ENCODE measurements at regions not wholly inside any gene's neighbourhood (a gene's known extent, or its start where the extent isn't known, plus 50 kb on each side); places are given as distances from the start of the nearest gene placed in this dataset.

DNA sequence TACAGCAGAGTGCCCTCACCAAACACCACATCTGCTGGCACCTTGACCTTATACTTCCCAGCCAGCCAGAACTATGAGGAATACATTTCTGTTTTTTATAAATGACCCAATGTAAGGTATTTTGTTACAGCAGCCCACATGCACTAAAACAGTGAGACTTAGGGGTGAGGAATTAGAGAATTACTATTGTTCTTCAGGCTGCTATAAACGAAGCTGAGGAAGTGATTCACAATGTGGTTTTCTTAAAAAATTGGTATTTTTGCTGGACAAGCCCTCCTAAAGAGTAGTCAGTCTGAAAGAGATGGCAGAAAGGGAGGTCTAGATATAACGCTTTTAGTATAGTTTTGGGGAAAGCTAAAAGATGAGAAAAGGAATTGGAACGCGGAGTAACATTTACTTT lies 101.0 kb downstream of the SLITRK6 start:
- Mint-ChIP-seq H3K27ac (no peak overlapping the region), H3K9me3 (peaks cover 22% of the 10 kb centered on the region), H3K4me3 (no peak overlapping the region), H3K27me3 (ENCODE audit: low read depth) (no peaks in the 10 kb centered on the region), H3K4me1 (ENCODE audit: low read depth) (no peaks in the 10 kb centered on the region), H3K36me3 (ENCODE audit: low read depth) (no peaks in the 10 kb centered on the region)
- no peak for DNase-seq (ENCODE audit: low spot score)

DNA sequence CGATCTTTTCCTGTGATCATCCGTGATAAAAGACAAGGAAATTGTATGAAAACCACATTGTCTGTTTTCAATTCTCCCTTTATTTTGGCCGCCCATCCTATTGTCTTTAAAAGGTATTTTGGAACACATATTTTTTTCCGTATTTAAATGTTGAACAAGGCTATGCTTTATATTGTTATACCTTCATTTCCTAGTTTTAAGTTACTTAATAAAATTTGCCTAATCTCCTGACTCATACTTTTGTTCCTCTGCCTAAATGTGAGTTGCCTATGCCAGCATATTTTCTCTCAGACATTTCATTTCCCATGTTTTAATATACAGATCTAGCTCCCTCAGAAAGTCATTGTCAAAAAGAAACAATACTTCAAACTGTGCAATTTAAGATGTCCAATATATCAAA lies 104.2 kb downstream of the SLITRK6 start:
- Mint-ChIP-seq H3K9me3 (peaks cover 12% of the 10 kb centered on the region), H3K36me3 (ENCODE audit: low read depth) (no peaks in the 10 kb centered on the region)
- DNase-seq (ENCODE audit: low spot score) = no peak

DNA sequence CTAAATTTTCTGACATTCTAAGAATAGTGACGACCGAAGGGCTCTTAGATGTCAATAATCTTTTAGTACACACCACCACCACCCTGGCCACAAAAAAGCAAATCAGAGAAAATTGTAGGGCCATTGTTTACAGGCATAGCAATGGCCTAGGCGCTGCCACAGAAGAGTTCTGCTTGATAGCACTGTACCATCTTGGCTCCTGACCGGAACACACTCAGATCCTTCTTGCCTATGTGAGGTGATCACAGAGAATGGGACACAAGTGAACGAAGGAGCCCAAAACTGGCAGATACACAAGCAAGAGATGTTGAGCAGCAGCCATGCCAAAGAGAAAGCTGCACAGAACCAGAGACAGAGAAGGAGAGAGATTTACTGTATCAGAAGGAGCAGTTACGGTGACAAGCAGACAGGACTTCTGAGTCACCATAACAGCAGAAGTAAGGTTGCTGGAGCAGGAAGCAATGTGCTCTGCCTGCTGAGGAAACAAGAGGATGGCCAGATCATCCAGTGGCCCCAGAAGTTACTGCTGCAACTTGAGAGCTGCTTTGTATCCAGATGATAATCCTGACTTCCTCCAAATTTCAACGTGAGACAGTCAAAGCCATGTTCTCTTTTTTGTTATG lies 105.2 kb downstream of the SLITRK6 start:
- Mint-ChIP-seq H3K36me3 (ENCODE audit: low read depth) (no peaks in the 10 kb centered on the region), H3K4me3 (no peak overlapping the region), H3K27me3 (ENCODE audit: low read depth) (no peaks in the 10 kb centered on the region), H3K4me1 (ENCODE audit: low read depth) (no peaks in the 10 kb centered on the region), H3K9me3 (peaks cover 12% of the 10 kb centered on the region), H3K27ac (no peak overlapping the region)
- no peak for DNase-seq (ENCODE audit: low spot score)

More for the DNA sequence above, 104.2 kb downstream of the SLITRK6 start:
- Mint-ChIP-seq H3K27ac (no peak overlapping the region), H3K27me3 (ENCODE audit: low read depth) (no peaks in the 10 kb centered on the region), H3K4me3 (no peak overlapping the region), H3K4me1 (ENCODE audit: low read depth) (no peaks in the 10 kb centered on the region)

DNA sequence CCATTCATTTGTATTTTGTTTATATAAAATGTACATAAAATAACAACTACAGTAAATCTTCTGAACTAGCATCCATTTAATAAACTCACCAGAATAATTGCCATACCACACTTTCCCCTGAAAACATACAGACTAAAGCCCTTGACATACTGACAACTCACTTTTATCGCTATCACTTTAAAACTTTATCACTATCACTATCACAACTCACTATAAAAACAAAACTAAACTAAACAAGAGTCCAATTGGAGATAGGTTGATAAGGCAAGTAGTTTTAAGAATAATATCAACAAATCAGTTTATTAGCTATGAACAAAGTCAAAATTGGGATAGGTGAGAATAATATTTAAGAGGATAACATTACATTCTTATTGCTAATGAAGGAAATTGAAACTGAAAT lies 108.9 kb downstream of the SLITRK6 start:
- no peak for DNase-seq (ENCODE audit: low spot score)
- no peaks in the 10 kb centered on the region for H3K27me3 Mint-ChIP-seq (ENCODE audit: low read depth)
- peaks cover 4% of the 10 kb centered on the region for H3K9me3 Mint-ChIP-seq
- no peak overlapping the region for H3K4me3 Mint-ChIP-seq
- no peaks in the 10 kb centered on the region for H3K4me1 Mint-ChIP-seq (ENCODE audit: low read depth)
- H3K36me3 Mint-ChIP-seq (ENCODE audit: low read depth) = no peaks in the 10 kb centered on the region
- H3K27ac Mint-ChIP-seq = no peak overlapping the region

DNA sequence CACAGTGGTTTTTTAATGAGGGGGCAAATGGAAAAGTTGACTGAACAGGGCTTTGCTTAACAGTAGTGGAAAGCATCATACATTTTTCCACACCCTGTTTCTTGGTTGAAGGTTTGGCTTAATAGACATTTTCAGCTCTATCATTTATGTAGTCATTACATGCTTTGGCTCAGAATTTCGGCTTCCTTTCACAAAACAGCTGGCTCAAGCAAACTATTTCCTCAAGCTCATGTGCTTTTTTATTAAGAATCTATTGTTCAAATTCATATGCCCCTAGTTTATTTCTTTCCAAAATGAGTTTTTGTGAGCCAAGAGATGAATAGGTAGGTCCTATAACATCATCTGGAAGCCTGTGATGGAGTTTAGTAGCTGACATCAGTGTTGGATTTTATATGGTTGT lies 113.8 kb downstream of the SLITRK6 start:
- DNase-seq (ENCODE audit: low spot score) = no peak
- Mint-ChIP-seq H3K27me3 (ENCODE audit: low read depth) (no peaks in the 10 kb centered on the region), H3K4me3 (no peak overlapping the region), H3K4me1 (ENCODE audit: low read depth) (no peaks in the 10 kb centered on the region), H3K36me3 (ENCODE audit: low read depth) (no peaks in the 10 kb centered on the region), H3K27ac (no peak overlapping the region), H3K9me3 (peaks cover 4% of the 10 kb centered on the region)

DNA sequence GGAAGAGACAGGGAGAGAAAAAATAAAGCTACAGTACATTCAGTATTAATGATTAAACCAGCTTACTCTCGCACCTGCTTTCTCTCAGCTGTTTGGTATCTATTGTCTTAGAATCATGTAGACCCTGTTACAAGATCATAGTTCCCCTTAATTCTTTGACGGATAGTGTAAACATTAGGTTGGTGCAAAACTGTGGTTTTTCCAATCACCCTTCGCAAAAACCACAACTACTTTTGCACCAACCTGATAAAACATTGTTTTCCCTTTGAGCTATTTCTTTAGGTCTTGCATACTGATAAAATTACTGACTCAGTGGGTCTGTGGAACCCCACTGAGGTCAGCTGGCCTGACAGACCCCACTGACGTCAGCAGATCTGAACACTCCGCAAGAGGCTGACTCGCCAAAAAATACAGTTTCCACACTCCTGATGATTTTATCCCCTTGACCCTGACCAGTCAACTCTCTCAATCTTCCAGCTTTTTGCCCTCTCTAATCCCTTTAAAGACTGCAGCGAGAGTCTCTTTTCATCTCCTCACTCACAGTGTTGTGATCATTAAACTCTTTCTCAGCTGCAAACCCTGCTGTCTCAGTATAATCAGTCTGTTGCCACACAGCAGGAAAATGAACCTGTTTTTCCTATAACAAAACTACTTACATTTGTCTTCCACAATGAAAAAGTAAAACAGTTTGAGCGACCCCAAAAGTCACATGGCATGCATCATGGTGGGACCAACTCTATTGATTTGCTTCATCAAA lies 123.9 kb downstream of the SLITRK6 start:
- no peaks in the 10 kb centered on the region for H3K27me3 Mint-ChIP-seq (ENCODE audit: low read depth)
- H3K27ac Mint-ChIP-seq = no peak overlapping the region
- peaks cover 28% of the 10 kb centered on the region for H3K9me3 Mint-ChIP-seq
- no peak overlapping the region for H3K4me3 Mint-ChIP-seq
- DNase-seq (ENCODE audit: low spot score) = no peak
- no peaks in the 10 kb centered on the region for H3K4me1 Mint-ChIP-seq (ENCODE audit: low read depth)
- no peaks in the 10 kb centered on the region for H3K36me3 Mint-ChIP-seq (ENCODE audit: low read depth)

DNA sequence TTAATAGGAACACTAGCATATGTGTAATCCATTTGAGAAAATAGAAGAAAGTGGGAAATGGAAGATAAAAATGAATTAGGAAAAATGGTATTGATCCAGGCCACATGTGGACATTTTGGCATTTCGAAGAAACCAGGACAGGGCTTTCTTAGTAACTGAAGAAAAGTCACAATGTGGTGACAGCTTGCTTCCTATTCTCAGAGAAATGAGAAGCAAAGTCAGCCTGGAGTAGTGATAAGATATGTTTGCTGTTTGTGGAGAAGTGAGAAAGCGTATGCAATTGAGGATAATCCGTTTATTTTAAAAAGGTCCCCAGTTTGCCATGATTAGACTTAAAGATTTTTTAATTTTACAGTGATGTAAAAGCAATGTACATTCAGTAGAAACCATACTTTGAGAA lies 127.9 kb downstream of the SLITRK6 start:
- Mint-ChIP-seq H3K4me1 (ENCODE audit: low read depth) (no peaks in the 10 kb centered on the region), H3K27ac (no peak overlapping the region), H3K9me3 (peaks cover 25% of the 10 kb centered on the region), H3K27me3 (ENCODE audit: low read depth) (no peaks in the 10 kb centered on the region), H3K36me3 (ENCODE audit: low read depth) (no peaks in the 10 kb centered on the region), H3K4me3 (no peak overlapping the region)
- DNase-seq (ENCODE audit: low spot score) = no peak

DNA sequence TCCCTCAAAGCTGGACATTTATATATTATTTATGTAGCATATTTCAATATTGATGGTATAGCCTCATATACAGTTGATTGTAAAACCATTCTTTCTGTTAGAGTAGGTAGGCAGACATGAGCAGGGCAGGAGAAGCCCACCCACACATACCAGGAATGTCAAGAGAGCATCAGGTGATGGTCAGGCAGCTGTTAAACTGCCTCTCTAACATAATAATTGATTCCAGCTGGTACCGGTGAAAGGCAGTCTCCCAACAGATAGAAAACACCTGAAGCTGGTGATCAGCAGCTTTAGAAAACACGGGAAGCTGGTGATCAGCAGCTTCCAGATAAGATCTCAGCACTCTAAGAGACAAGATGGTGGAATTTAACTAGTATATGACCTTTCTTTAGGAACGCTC lies 132.9 kb downstream of the SLITRK6 start:
- Mint-ChIP-seq H3K27me3 (ENCODE audit: low read depth) (no peaks in the 10 kb centered on the region), H3K27ac (no peak overlapping the region), H3K4me3 (no peak overlapping the region), H3K9me3 (peaks cover 14% of the 10 kb centered on the region), H3K4me1 (ENCODE audit: low read depth) (no peaks in the 10 kb centered on the region), H3K36me3 (ENCODE audit: low read depth) (no peaks in the 10 kb centered on the region)
- DNase-seq (ENCODE audit: low spot score) = no peak

DNA sequence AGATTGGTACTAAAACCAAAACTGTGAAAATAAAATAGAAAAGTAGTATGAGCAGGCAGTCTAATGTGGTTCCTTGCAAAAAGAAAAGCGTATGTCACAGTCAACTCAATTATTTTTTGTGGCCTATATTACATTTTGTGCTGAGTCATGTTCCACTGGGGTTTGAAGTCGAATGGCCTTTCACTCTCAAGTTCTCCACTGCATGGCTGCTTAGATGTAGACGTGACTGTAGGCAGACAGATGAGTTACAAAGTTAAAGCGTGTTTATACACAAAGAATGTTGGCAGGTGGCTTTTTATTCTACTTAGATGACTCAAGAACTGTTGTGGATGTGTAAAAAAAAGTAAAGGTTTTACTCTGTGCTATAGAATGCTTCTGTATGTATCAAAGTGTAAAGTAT lies 133.9 kb downstream of the SLITRK6 start:
- no peak for DNase-seq (ENCODE audit: low spot score)
- Mint-ChIP-seq H3K27ac (no peak overlapping the region), H3K36me3 (ENCODE audit: low read depth) (no peaks in the 10 kb centered on the region), H3K4me3 (no peak overlapping the region), H3K9me3 (peaks cover 14% of the 10 kb centered on the region), H3K27me3 (ENCODE audit: low read depth) (no peaks in the 10 kb centered on the region), H3K4me1 (ENCODE audit: low read depth) (no peaks in the 10 kb centered on the region)

DNA sequence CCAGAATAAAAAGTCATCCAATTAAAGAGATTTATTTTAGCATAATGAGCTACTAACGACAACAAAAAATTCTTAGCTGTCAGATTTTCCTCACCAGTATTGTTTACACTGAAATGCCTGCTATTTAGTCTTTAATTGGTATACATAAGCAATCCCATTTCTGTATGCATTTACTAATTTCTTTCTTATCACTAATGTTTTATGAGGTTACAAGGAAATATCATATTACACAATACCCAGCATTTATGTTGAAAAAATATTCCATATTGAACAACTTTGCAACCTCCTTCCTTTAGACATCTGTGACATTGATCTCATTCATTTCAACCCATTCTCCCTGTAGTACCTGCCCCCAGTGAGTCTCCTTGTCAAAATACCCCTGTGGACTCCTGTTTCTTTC lies 135.4 kb downstream of the SLITRK6 start:
- Mint-ChIP-seq H3K4me1 (ENCODE audit: low read depth) (no peaks in the 10 kb centered on the region), H3K36me3 (ENCODE audit: low read depth) (no peaks in the 10 kb centered on the region), H3K27me3 (ENCODE audit: low read depth) (no peaks in the 10 kb centered on the region), H3K9me3 (peaks cover 12% of the 10 kb centered on the region), H3K4me3 (no peak overlapping the region), H3K27ac (no peak overlapping the region)
- no peak for DNase-seq (ENCODE audit: low spot score)

DNA sequence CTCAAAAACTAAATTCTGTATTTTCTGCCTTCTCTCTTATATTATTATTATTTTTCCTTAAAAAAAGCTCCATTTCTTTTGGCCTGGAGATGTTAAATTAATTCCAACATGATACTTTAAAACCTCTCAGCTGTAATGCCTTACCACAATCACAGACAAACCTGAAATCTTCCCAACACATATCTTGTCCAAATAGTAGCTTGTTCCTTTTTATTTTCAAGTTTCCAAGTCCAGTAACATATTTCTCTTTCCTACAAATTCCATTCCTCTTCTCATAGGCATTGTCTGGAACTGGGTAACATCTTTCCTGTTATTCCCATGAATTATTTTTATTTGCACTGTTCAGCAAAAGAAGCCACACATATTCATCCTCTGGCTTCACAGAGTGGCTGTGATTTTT lies 137.0 kb downstream of the SLITRK6 start:
- no peak overlapping the region for H3K27ac Mint-ChIP-seq
- no peaks in the 10 kb centered on the region for H3K27me3 Mint-ChIP-seq (ENCODE audit: low read depth)
- DNase-seq (ENCODE audit: low spot score) = no peak
- H3K4me1 Mint-ChIP-seq (ENCODE audit: low read depth) = no peaks in the 10 kb centered on the region
- H3K36me3 Mint-ChIP-seq (ENCODE audit: low read depth) = no peaks in the 10 kb centered on the region
- H3K9me3 Mint-ChIP-seq = peaks cover 4% of the 10 kb centered on the region
- H3K4me3 Mint-ChIP-seq = no peak overlapping the region

DNA sequence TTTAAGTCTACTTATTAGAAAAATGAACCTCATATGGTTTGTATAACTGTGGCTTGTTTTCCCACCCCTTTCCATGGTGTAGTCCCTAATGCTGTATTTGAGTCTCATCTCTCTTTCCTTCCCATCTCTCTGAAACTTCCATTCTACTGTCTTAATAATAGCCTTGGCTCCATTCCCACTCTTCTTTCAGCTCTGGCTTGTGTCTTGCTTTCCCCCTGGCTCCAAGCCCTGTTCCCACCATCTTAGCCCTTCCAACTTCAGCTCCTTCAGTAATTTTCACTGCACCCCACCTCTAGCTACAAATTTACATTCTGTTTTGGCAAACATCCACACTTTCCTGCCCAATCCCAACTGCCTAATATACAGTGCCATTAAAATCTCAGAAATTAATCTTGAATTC lies 137.5 kb downstream of the SLITRK6 start:
- no peak overlapping the region for H3K27ac Mint-ChIP-seq
- no peak for DNase-seq (ENCODE audit: low spot score)
- H3K9me3 Mint-ChIP-seq = peaks cover 3% of the 10 kb centered on the region
- H3K4me1 Mint-ChIP-seq (ENCODE audit: low read depth) = no peaks in the 10 kb centered on the region
- H3K36me3 Mint-ChIP-seq (ENCODE audit: low read depth) = no peaks in the 10 kb centered on the region
- no peaks in the 10 kb centered on the region for H3K27me3 Mint-ChIP-seq (ENCODE audit: low read depth)
- H3K4me3 Mint-ChIP-seq = no peak overlapping the region

DNA sequence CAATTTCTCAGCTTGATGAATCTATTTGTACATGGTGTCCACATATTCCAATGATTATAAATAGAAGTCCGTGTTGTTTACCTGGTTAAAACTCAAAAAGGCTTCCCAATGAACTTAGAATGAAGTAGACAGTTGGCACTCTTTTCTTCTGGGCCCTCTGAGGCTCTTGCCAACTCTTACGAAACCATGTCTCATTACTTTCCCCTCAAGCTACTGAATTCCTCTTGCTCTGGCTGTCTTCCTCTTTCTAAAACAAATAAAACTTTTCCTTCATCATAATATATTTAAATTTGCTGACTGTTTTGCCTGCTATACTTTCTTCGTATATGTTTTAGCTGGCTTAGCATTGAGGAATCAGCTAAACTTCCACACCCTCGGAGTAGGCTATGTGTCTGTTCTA lies 139.7 kb downstream of the SLITRK6 start:
- H3K36me3 Mint-ChIP-seq (ENCODE audit: low read depth) = no peaks in the 10 kb centered on the region
- H3K27me3 Mint-ChIP-seq (ENCODE audit: low read depth) = no peaks in the 10 kb centered on the region
- peaks cover 3% of the 10 kb centered on the region for H3K9me3 Mint-ChIP-seq
- DNase-seq (ENCODE audit: low spot score) = no peak
- H3K4me1 Mint-ChIP-seq (ENCODE audit: low read depth) = no peaks in the 10 kb centered on the region
- H3K27ac Mint-ChIP-seq = no peak overlapping the region
- no peak overlapping the region for H3K4me3 Mint-ChIP-seq

DNA sequence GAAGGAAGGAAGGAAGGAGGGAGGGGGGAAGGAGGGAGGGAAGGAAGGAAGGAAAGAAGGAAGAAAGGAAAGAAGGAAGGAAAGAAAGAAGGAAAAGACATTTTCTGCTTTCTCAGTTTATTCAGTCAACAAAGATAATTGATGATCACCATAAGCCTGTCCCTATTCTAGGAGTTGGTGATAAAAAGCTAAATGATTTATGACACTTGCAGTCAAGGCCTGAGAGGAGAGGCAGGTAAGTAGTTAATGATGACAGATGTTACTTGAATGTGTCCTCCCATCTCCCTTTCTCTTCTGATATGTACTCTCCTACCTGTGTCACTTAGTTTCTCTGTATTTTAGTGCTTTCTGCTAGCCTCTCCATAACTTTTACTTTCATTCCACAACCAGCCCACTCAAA lies 141.3 kb downstream of the SLITRK6 start:
- H3K4me3 Mint-ChIP-seq = no peak overlapping the region
- H3K27ac Mint-ChIP-seq = no peak overlapping the region
- no peak for DNase-seq (ENCODE audit: low spot score)
- no peaks in the 10 kb centered on the region for H3K27me3 Mint-ChIP-seq (ENCODE audit: low read depth)
- H3K9me3 Mint-ChIP-seq = peaks cover 3% of the 10 kb centered on the region
- H3K36me3 Mint-ChIP-seq (ENCODE audit: low read depth) = no peaks in the 10 kb centered on the region
- no peaks in the 10 kb centered on the region for H3K4me1 Mint-ChIP-seq (ENCODE audit: low read depth)

DNA sequence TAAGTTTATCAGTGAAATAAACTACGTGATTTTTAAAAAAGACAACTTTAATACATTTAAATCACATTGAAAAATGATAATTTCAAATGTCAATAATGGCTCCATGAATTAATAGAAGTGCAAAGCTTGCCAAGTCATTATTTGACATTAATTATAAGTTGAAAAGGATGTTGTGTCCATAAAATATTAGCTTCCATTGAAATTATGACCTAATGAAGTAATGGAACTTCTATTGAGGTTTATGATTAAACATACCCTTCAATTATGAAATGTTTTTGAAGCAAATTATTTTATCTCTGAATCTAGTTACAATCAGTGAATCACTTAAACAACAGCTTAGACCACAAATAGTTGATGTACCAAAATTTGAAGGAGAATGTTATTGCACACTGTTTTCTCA lies 144.2 kb downstream of the SLITRK6 start:
- no peak overlapping the region for H3K27ac Mint-ChIP-seq
- no peaks in the 10 kb centered on the region for H3K36me3 Mint-ChIP-seq (ENCODE audit: low read depth)
- no peaks in the 10 kb centered on the region for H3K9me3 Mint-ChIP-seq
- no peak for DNase-seq (ENCODE audit: low spot score)
- no peaks in the 10 kb centered on the region for H3K27me3 Mint-ChIP-seq (ENCODE audit: low read depth)
- H3K4me3 Mint-ChIP-seq = no peak overlapping the region
- H3K4me1 Mint-ChIP-seq (ENCODE audit: low read depth) = no peaks in the 10 kb centered on the region
